HEK293 (cell line): ENCODE measurements at regions not wholly inside any gene's neighbourhood (a gene's known extent, or its start where the extent isn't known, plus 50 kb on each side); places are given as distances from the start of the nearest gene placed in this dataset.

Experiments used
- CTCF ChIA-PET: fragments of 350-600 bp; formaldehyde crosslinking; extraction: SDS; loops from one replicate; lab custom pipeline; 2021; ENCODE audit warnings: antibody characterized with exemption; lab: Yijun Ruan, JAX
- POLR2A ChIA-PET: fragments of 300-600 bp; formaldehyde crosslinking; extraction: SDS; loops from one replicate; lab custom pipeline; 2020; ENCODE audit warnings: antibody characterized with exemption, inconsistent platforms; lab: Yijun Ruan, JAX
- H3K27ac ChIP-seq: fragments of 200-500 bp; sonication (Bioruptor generic); 2 replicates; pipeline ENCODE4 v1.5.1; 2014; ENCODE audit warnings: low read depth, low read length, control low read depth, inconsistent platforms; ENCODE audit errors: extremely low read depth
- H3K36me3 ChIP-seq, 2 experiments: fragments of 200-500 bp in 1 of 2; sonication (Bioruptor generic) in 1 of 2; 1 replicate in 1 of 2; 2 replicates in 1 of 2; pipeline ENCODE4 v1.5.1; 2014 to 2017; ENCODE audit warnings: inconsistent platforms in 2 of 2, low read length in 2 of 2; ENCODE audit not compliant: control insufficient read depth in 2 of 2, insufficient read depth in 1 of 2
- H3K4me1 ChIP-seq: fragments of 200-500 bp; sonication (Bioruptor generic); 2 replicates; pipeline ENCODE4 v1.5.1; 2014; ENCODE audit warnings: mild to moderate bottlenecking, low read length, inconsistent platforms; ENCODE audit not compliant: control insufficient read depth, insufficient read depth
- H3K4me3 ChIP-seq: 2 replicates; pipeline ENCODE4 v1.5.1; 2011; ENCODE audit warnings: low read depth, mild to moderate bottlenecking, control low read depth, low read length, moderate library complexity
- H3K9me3 ChIP-seq: fragments of 200-500 bp; sonication (Bioruptor generic); 2 replicates; pipeline ENCODE4 v1.5.1; 2014; ENCODE audit warnings: low read depth, low read length, inconsistent platforms; ENCODE audit not compliant: control insufficient read depth, insufficient read depth
- HOXA7 ChIP-seq: sonication (generic); formaldehyde crosslinking; IDR thresholded peaks from 2 replicates; pipeline ENCODE4 v1.8.1; 2022; ENCODE audit warnings: missing genetic modification reagents, borderline replicate concordance
- IKZF3 ChIP-seq: fragments of 450-650 bp; IDR thresholded peaks from 2 replicates; pipeline ENCODE4 v1.5.0; 2018; ENCODE audit warnings: missing biosample characterization, mild to moderate bottlenecking, missing genetic modification characterization, moderate library complexity
- KLF10 ChIP-seq: fragments of 450-650 bp; IDR thresholded peaks from 2 replicates; pipeline ENCODE4 v1.5.1; 2018; ENCODE audit warnings: missing biosample characterization, mild to moderate bottlenecking, missing genetic modification characterization
- KLF16 ChIP-seq: fragments of 450-650 bp; formaldehyde crosslinking; IDR thresholded peaks from 2 replicates; pipeline ENCODE4 v1.5.1; 2017; ENCODE audit warnings: missing biosample characterization, missing genetic modification characterization
- PRDM6 ChIP-seq: fragments of 450-650 bp; formaldehyde crosslinking; IDR thresholded peaks from 2 replicates; pipeline ENCODE4 v1.5.1; 2017; ENCODE audit warnings: missing biosample characterization, missing genetic modification characterization
- REST ChIP-seq: fragments of 450-650 bp; formaldehyde crosslinking; IDR thresholded peaks from 2 replicates; pipeline ENCODE4 v1.5.1; 2016; ENCODE audit warnings: missing biosample characterization, missing genetic modification characterization
- WT1 ChIP-seq: fragments of 450-650 bp; formaldehyde crosslinking; IDR thresholded peaks from 2 replicates; pipeline ENCODE4 v1.5.1; 2016; ENCODE audit warnings: missing biosample characterization, missing genetic modification characterization
- ZNF148 ChIP-seq: fragments of 450-650 bp; formaldehyde crosslinking; IDR thresholded peaks from 2 replicates; pipeline ENCODE4 v1.5.0; 2017; ENCODE audit warnings: missing biosample characterization, missing genetic modification characterization, borderline replicate concordance
- ZNF175 ChIP-seq: fragments of 450-650 bp; formaldehyde crosslinking; IDR thresholded peaks from 2 replicates; pipeline ENCODE4 v1.5.1; 2016; ENCODE audit warnings: missing biosample characterization, missing genetic modification characterization
- ZNF239 ChIP-seq: fragments of 450-650 bp; formaldehyde crosslinking; IDR thresholded peaks from 2 replicates; pipeline ENCODE4 v1.5.1; 2016; ENCODE audit warnings: missing biosample characterization, missing genetic modification characterization
- ZNF24 ChIP-seq: fragments of 450-650 bp; formaldehyde crosslinking; IDR thresholded peaks from 2 replicates; pipeline ENCODE4 v1.5.1; 2016; ENCODE audit warnings: missing biosample characterization, missing genetic modification characterization
- ZNF341 ChIP-seq: fragments of 450-650 bp; formaldehyde crosslinking; IDR thresholded peaks from 2 replicates; pipeline ENCODE4; 2016; ENCODE audit warnings: low read depth, missing biosample characterization, missing genetic modification characterization
- ZNF350 ChIP-seq: fragments of 450-650 bp; formaldehyde crosslinking; IDR thresholded peaks from 2 replicates; pipeline ENCODE4 v1.5.0; 2017; ENCODE audit warnings: missing biosample characterization, mild to moderate bottlenecking, missing genetic modification characterization
- ZNF37A ChIP-seq: fragments of 450-650 bp; IDR thresholded peaks from 2 replicates; pipeline ENCODE4 v1.5.1; 2018; ENCODE audit warnings: missing biosample characterization, missing genetic modification characterization
- ZNF404 ChIP-seq: fragments of 450-650 bp; formaldehyde crosslinking; IDR thresholded peaks from 2 replicates; pipeline ENCODE4 v1.5.1; 2017; ENCODE audit warnings: missing biosample characterization, missing genetic modification characterization
- ZNF423 ChIP-seq: fragments of 450-650 bp; formaldehyde crosslinking; IDR thresholded peaks from 2 replicates; pipeline ENCODE4 v1.5.1; 2016; ENCODE audit warnings: missing biosample characterization, missing genetic modification characterization
- ZNF555 ChIP-seq: fragments of 450-650 bp; formaldehyde crosslinking; conservative IDR thresholded peaks from 2 replicates; pipeline ENCODE4 v1.5.1; 2017; ENCODE audit warnings: missing biosample characterization, mild to moderate bottlenecking, missing genetic modification characterization, inconsistent platforms
- ZNF560 ChIP-seq: fragments of 450-650 bp; formaldehyde crosslinking; IDR thresholded peaks from 2 replicates; pipeline ENCODE4 v1.5.1; 2017; ENCODE audit warnings: missing biosample characterization, missing genetic modification characterization, borderline replicate concordance
- ZNF561 ChIP-seq: fragments of 450-650 bp; IDR thresholded peaks from 2 replicates; pipeline ENCODE4 v1.5.1; 2018; ENCODE audit warnings: missing biosample characterization, missing genetic modification characterization, borderline replicate concordance
- ZNF626 ChIP-seq: fragments of 450-650 bp; sonication (Bioruptor Pico); formaldehyde crosslinking; IDR thresholded peaks from 2 replicates; pipeline ENCODE4 v1.5.1; 2018; ENCODE audit warnings: missing biosample characterization, missing genetic modification characterization, inconsistent platforms
- ZNF677 ChIP-seq: fragments of 450-650 bp; IDR thresholded peaks from 2 replicates; pipeline ENCODE4 v1.5.0; 2018; ENCODE audit warnings: missing biosample characterization, mild to moderate bottlenecking, missing genetic modification characterization, moderate library complexity
- ZNF76 ChIP-seq: fragments of 450-650 bp; formaldehyde crosslinking; IDR thresholded peaks from 2 replicates; pipeline ENCODE4; 2016; ENCODE audit warnings: low read depth, missing biosample characterization, missing genetic modification characterization, borderline replicate concordance

- H3K4me3 ChIP-seq: no peak overlapping the region
- no peak overlapping the region for H3K27ac ChIP-seq
- H3K4me1 ChIP-seq: peaks cover 3% of the 10 kb centered on the region; the same call in 1 of the 2 replicates
- TF ChIP-seq ZNF626 (tag by site-specific recombination): no peak
- TF ChIP-seq PRDM6 (tag by site-specific recombination): no peak
- no peak for TF ChIP-seq ZNF239 (tag by site-specific recombination)
- TF ChIP-seq KLF16 (tag by site-specific recombination): no peak
- TF ChIP-seq KLF10 (tag by site-specific recombination): no peak
- TF ChIP-seq HOXA7 (CRISPR knock-in tag): no peak
- TF ChIP-seq ZNF148 (tag by site-specific recombination): no peak
- TF ChIP-seq ZNF677 (tag by site-specific recombination): no peak
- no peak for TF ChIP-seq ZNF175 (tag by site-specific recombination)
- no peak for TF ChIP-seq ZNF350 (tag by site-specific recombination)
- no peak for TF ChIP-seq ZNF555 (tag by site-specific recombination)
- no peak for TF ChIP-seq ZNF423
- no peak for TF ChIP-seq ZNF341 (tag by site-specific recombination)
- no peak for TF ChIP-seq ZNF37A (tag by site-specific recombination)
- no peak for TF ChIP-seq IKZF3
- no peak for TF ChIP-seq ZNF560 (tag by site-specific recombination)
- CTCF ChIA-PET: no interaction called here
- H3K9me3 ChIP-seq: no peaks in the 10 kb centered on the region
- H3K36me3 ChIP-seq: no peaks in the 10 kb centered on the region
- POLR2A ChIA-PET: no interaction called here
Observed at GRCh38 chr18:25825056-25825455, 265.4 kb downstream of the SS18 start.

- POLR2A ChIA-PET: no interaction called here
- CTCF ChIA-PET: no interaction called here
- no peaks in the 10 kb centered on the region for H3K4me1 ChIP-seq
- no peaks in the 10 kb centered on the region for H3K36me3 ChIP-seq
- H3K27ac ChIP-seq: no peak overlapping the region
- no peaks in the 10 kb centered on the region for H3K9me3 ChIP-seq
- no peak overlapping the region for H3K4me3 ChIP-seq
- TF ChIP-seq ZNF76 (tag by site-specific recombination) (no peak), ZNF24 (no peak), ZNF561 (tag by site-specific recombination) (no peak), REST (tag by site-specific recombination) (no peak), WT1 (tag by site-specific recombination) (no peak), ZNF404 (tag by site-specific recombination) (no peak), ZNF239 (tag by site-specific recombination) (no peak)
Observed at GRCh38 chr18:25819746-25820363, 270.6 kb downstream of the SS18 start.
